Transverse colon (tissue), 4 donors: ENCODE measurements at regions not wholly inside any gene's neighbourhood (a gene's known extent, or its start where the extent isn't known, plus 50 kb on each side); places are given as distances from the start of the nearest gene placed in this dataset.
A peak's percentile ranks its signal among the peaks of the same experiment; 100 is the strongest.

ENCODE experiments used
- DNase-seq: peaks from one replicate; pipeline ENCODE4 v3.0.0-alpha.2; 2019
- H3K27ac ChIP-seq, 4 donors: fragments of 200-600 bp; sonication (generic); 2 replicates each; pipeline ENCODE4 v1.5.1; 2016 to 2018; ENCODE audit warnings: inconsistent platforms in 4 of 4
- H3K27me3 ChIP-seq: fragments of 200-600 bp; sonication (generic); 2 replicates; pipeline ENCODE4 v1.5.1; 2017; ENCODE audit warnings: inconsistent platforms
- H3K36me3 ChIP-seq, 4 donors: fragments of 200-600 bp; sonication (generic); 2 replicates each; pipeline ENCODE4 v1.5.1; 2017 to 2019; ENCODE audit warnings: inconsistent platforms in 4 of 4
- H3K4me1 ChIP-seq, 4 donors: fragments of 200-600 bp; sonication (generic); 2 replicates each; pipeline ENCODE4 v1.5.1; 2017 to 2020; ENCODE audit warnings: inconsistent platforms in 4 of 4
- H3K4me3 ChIP-seq, 4 donors: fragments of 200-600 bp; sonication (generic); 1 replicate in 1 of 4; 2 replicates in 3 of 4; pipeline versions ENCODE4 v1.5.1 to v1.6.1; 2017 to 2019; ENCODE audit warnings: inconsistent platforms in 4 of 4
- H3K9me3 ChIP-seq, 2 donors: fragments of 200-600 bp; sonication (generic); 2 replicates each; pipeline ENCODE4 v1.5.1; 2017 to 2019; ENCODE audit warnings: inconsistent platforms in 2 of 2
- CTCF ChIP-seq, 5 experiments: fragments of 200-600 bp in 3 of 5; fragments of 450-650 bp in 2 of 5; sonication (generic) in 3 of 5; IDR thresholded peaks; 1 replicate in 2 of 5; 2 replicates in 3 of 5; pipeline ENCODE4 v1.5.1; 2016 to 2017; ENCODE audit warnings: antibody characterized with exemption in 5 of 5, inconsistent platforms in 3 of 5, mild to moderate bottlenecking in 2 of 5, moderate library complexity in 1 of 5
- EP300 ChIP-seq: sonication (generic); formaldehyde crosslinking; IDR thresholded peaks from one replicate; pipeline ENCODE4 v1.6.1; 2017; ENCODE audit warnings: antibody characterized with exemption, low read depth
- POLR2A ChIP-seq: fragments of 450-650 bp; IDR thresholded peaks from one replicate; pipeline ENCODE4 v1.6.1; 2016; ENCODE audit warnings: antibody characterized with exemption, mild to moderate bottlenecking, moderate library complexity
- POLR2AphosphoS5 ChIP-seq, 3 donors: sonication (generic); formaldehyde crosslinking; IDR thresholded peaks; one replicate each; pipeline ENCODE4 v1.6.1; 2016; ENCODE audit warnings: antibody characterized with exemption in 3 of 3
- WGBS, 2 donors: methylation state at CpG; one replicate each; pipeline ENCODE4 v1.1.5; 2018; ENCODE audit warnings: low coverage in 1 of 2; 5-methylcytosine and 5-hydroxymethylcytosine counted together
- in situ Hi-C, 4 donors: fragments of 200-750 bp; cut with MboI; loops; one replicate each; pipeline versions ENCODE4 v1.15.0 to v1.15.1; 2017; ENCODE audit warnings: low sequenced_read_pairs in 3 of 4, low pct_ligation_motif_present in 1 of 4, low pct_unique_long_range_greater_than_20kb in 1 of 4
- intact Hi-C: fragments of 100-400 bp; cut with DNase I; formaldehyde crosslinking; loops from one replicate; pipeline ENCODE4 v1.15.1; 2023; ENCODE audit warnings: low total_unique reads

GRCh38 chr7:124152859-124153692, 120.2 kb upstream of the TMEM229A start:
- intact Hi-C loops (no loop called here), in situ Hi-C loops (loop anchor here in 3 of 4 donors (10.0 to 25.0 kb wide), 2 partner anchors 632 to 634 kb away; no protein-coding TSS in a partner anchor)
- no peaks in the 10 kb centered on the region for H3K4me1 ChIP-seq
- H3K27ac ChIP-seq: no peak overlapping the region
- WGBS, 2 donors: 80 to 83% methylated on average over 1 of the region's 1 CpG
- no peak for DNase-seq
- H3K27me3 ChIP-seq: peaks cover under 1% of the 10 kb centered on the region
- TF ChIP-seq POLR2A: no peak
- TF ChIP-seq EP300: no peak
- peak in 4 of 5 experiments; percentile 7 to 28 (median 26) for TF ChIP-seq CTCF (IDR thresholded peaks at IDR 0.05)
- no peak for TF ChIP-seq POLR2AphosphoS5 (IDR thresholded peaks at IDR 0.05)
- H3K4me3 ChIP-seq: no peak overlapping the region
- H3K36me3 ChIP-seq: no peaks in the 10 kb centered on the region
- H3K9me3 ChIP-seq: no peaks in the 10 kb centered on the region

GRCh38 chr7:124137664-124138063, 104.8 kb upstream of the TMEM229A start:
- Histone ChIP-seq H3K9me3 (peaks cover 0 to 2% of the 10 kb centered on the region in 2 donors), H3K27ac (no peak overlapping the region), H3K27me3 (no peaks in the 10 kb centered on the region), H3K36me3 (no peaks in the 10 kb centered on the region), H3K4me1 (no peaks in the 10 kb centered on the region), H3K4me3 (no peak overlapping the region)
- no peak for DNase-seq
- in situ Hi-C loops: no loop called here
- WGBS, 2 donors: 73 to 79% methylated on average over 1 of the region's 1 CpG
- intact Hi-C loops: no loop called here
- TF ChIP-seq POLR2A: no peak
- no peak for TF ChIP-seq POLR2AphosphoS5 (IDR thresholded peaks at IDR 0.05)
- TF ChIP-seq EP300: no peak
- no peak for TF ChIP-seq CTCF (IDR thresholded peaks at IDR 0.05)

- no peak for DNase-seq
- Histone ChIP-seq H3K27ac (no peak overlapping the region), H3K36me3 (no peaks in the 10 kb centered on the region), H3K9me3 (no peaks in the 10 kb centered on the region), H3K4me3 (no peak overlapping the region), H3K27me3 (no peaks in the 10 kb centered on the region), H3K4me1 (no peaks in the 10 kb centered on the region)
- intact Hi-C loops: no loop called here
- 50 to 68% methylated on average over 1 of the region's 1 CpG for WGBS, 2 donors
- TF ChIP-seq POLR2A (no peak), POLR2AphosphoS5 (IDR thresholded peaks at IDR 0.05) (no peak), EP300 (no peak), CTCF (IDR thresholded peaks at IDR 0.05) (no peak)
- in situ Hi-C loops: no loop called here
Observed at GRCh38 chr7:124124201-124124600, 91.3 kb upstream of the TMEM229A start.

- TF ChIP-seq EP300: no peak
- no peak for TF ChIP-seq CTCF (IDR thresholded peaks at IDR 0.05)
- no peak for TF ChIP-seq POLR2AphosphoS5 (IDR thresholded peaks at IDR 0.05)
- no peak for TF ChIP-seq POLR2A
- Histone ChIP-seq H3K4me3 (no peak overlapping the region), H3K27me3 (no peaks in the 10 kb centered on the region), H3K4me1 (no peaks in the 10 kb centered on the region), H3K9me3 (no peaks in the 10 kb centered on the region), H3K36me3 (no peaks in the 10 kb centered on the region), H3K27ac (no peak overlapping the region)
- DNase-seq: no peak
- intact Hi-C loops: no loop called here
- in situ Hi-C loops: no loop called here
Observed at GRCh38 chr7:124120911-124121310, 88.0 kb upstream of the TMEM229A start.
